Large intestine (tissue), 3 donors: ENCODE measurements at regions not wholly inside any gene's neighbourhood (a gene's known extent, or its start where the extent isn't known, plus 50 kb on each side); places are given as distances from the start of the nearest gene placed in this dataset.

Experiments
- DNase-seq, 2 donors: peaks; one replicate each; pipeline versions ENCODE4 v3.0.0 to v3.0.0-alpha.2; 2013
- H3K27ac ChIP-seq: one replicate; pipeline ENCODE4 v1.5.1; 2013; ENCODE audit warnings: low read length
- H3K27me3 ChIP-seq: 2 replicates; pipeline ENCODE4 v1.6.1; 2013; ENCODE audit warnings: low read length; ENCODE audit not compliant: control insufficient read depth, insufficient read depth
- H3K36me3 ChIP-seq: 2 replicates; pipeline ENCODE4 v1.6.1; 2013; ENCODE audit warnings: low read length; ENCODE audit not compliant: control insufficient read depth, insufficient read depth
- H3K4me1 ChIP-seq: one replicate; pipeline ENCODE4 v1.6.1; 2013; ENCODE audit warnings: low read length; ENCODE audit not compliant: control insufficient read depth, insufficient read depth
- H3K4me3 ChIP-seq: one replicate; pipeline ENCODE4 v1.5.1; 2013; ENCODE audit warnings: low read length
- H3K9me3 ChIP-seq: one replicate; pipeline ENCODE4 v1.6.1; 2013; ENCODE audit warnings: mild to moderate bottlenecking, low read depth, low read length, moderate library complexity; ENCODE audit not compliant: control insufficient read depth
- WGBS: methylation state at CpG from one replicate; pipeline ENCODE4 v1.1.5; 2013; ENCODE audit warnings: low lambda C conversion rate; ENCODE audit not compliant: insufficient coverage; 5-methylcytosine and 5-hydroxymethylcytosine counted together

DNA sequence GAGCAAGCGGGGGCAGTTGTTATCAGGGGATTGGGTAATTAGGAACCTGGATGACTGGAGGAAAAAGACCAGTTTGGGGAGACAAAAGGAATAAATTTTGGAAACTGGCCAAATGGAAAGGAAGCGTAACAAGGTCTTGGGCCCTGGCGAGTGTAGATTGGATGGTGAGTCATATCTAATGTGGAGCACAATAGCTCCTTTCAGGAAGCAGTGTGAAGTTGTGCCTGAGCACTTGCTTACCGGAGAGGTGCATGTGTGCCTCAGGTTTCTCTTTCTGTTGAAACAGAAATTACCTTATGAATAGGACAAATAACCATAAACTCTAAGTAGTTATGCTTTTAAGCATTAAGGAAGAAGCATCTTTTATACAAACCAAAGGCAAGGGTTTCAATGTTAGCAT is 176.4 kb downstream of the KIF4B start:
- Histone ChIP-seq H3K4me1 (no peaks in the 10 kb centered on the region), H3K27ac (no peak overlapping the region), H3K9me3 (no peaks in the 10 kb centered on the region), H3K27me3 (no peaks in the 10 kb centered on the region), H3K4me3 (no peak overlapping the region), H3K36me3 (no peaks in the 10 kb centered on the region)
- 100% methylated on average over 3 of the region's 4 CpGs for WGBS
- no peak for DNase-seq

GRCh38 chr5:155193029-155193428 is 179.5 kb downstream of the KIF4B start:
- DNase-seq, result no peak
- no CpG with 5 or more reads among the region's 3 CpGs for WGBS
- Histone ChIP-seq H3K4me3 (no peak overlapping the region), H3K36me3 (no peaks in the 10 kb centered on the region), H3K27me3 (no peaks in the 10 kb centered on the region), H3K27ac (no peak overlapping the region), H3K9me3 (no peaks in the 10 kb centered on the region), H3K4me1 (no peaks in the 10 kb centered on the region)

GRCh38 chr5:155193483-155194107 is 180.0 kb downstream of the KIF4B start:
- Histone ChIP-seq H3K9me3 (no peaks in the 10 kb centered on the region), H3K27ac (no peak overlapping the region), H3K36me3 (no peaks in the 10 kb centered on the region), H3K4me1 (no peaks in the 10 kb centered on the region), H3K27me3 (no peaks in the 10 kb centered on the region), H3K4me3 (no peak overlapping the region)
- DNase-seq, result no peak
- 62% methylated on average over 2 of the region's 7 CpGs for whole genome bisulfite sequencing

DNA sequence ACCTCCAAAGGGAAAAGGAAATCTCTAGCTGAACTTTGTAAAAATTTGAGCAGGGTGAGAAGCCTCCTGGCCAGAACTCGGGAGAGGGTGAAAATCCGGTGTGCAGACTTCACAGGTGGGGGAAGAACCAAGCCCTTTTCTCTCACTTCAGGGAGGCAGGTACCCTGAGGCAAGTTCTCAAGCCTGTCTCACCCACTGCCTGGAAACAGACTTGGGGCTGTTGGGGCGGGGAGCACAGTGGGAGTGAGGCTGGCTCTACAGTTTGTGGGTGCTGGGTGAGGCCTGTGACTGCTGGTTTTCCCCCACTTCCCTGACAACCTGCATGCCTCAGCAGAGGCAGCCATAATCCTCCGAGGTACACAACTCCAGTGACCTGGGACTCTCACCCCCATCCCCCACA is 187.1 kb downstream of the KIF4B start:
- H3K27me3 ChIP-seq, result no peaks in the 10 kb centered on the region
- no peaks in the 10 kb centered on the region for H3K9me3 ChIP-seq
- no peak overlapping the region for H3K4me3 ChIP-seq
- H3K27ac ChIP-seq, result no peak overlapping the region
- no CpG with 5 or more reads among the region's 4 CpGs for WGBS
- H3K36me3 ChIP-seq, result no peaks in the 10 kb centered on the region
- H3K4me1 ChIP-seq, result no peaks in the 10 kb centered on the region
- no peak for DNase-seq

- DNase-seq, result no peak
- Histone ChIP-seq H3K27ac (no peak overlapping the region), H3K36me3 (no peaks in the 10 kb centered on the region), H3K4me3 (no peak overlapping the region), H3K9me3 (no peaks in the 10 kb centered on the region), H3K27me3 (no peaks in the 10 kb centered on the region), H3K4me1 (no peaks in the 10 kb centered on the region)
- no CpG with 5 or more reads among the region's 1 CpG for WGBS
Measured at GRCh38 chr5:155211764-155212163, 198.2 kb downstream of the KIF4B start.

- Histone ChIP-seq H3K4me3 (no peak overlapping the region), H3K27ac (no peak overlapping the region), H3K27me3 (no peaks in the 10 kb centered on the region), H3K4me1 (no peaks in the 10 kb centered on the region), H3K36me3 (no peaks in the 10 kb centered on the region), H3K9me3 (no peaks in the 10 kb centered on the region)
- WGBS, result 80% methylated on average over 1 of the region's 6 CpGs
- DNase-seq, result no peak
Measured at GRCh38 chr5:155222393-155222792, 208.8 kb downstream of the KIF4B start.

GRCh38 chr5:155229135-155229534 is 215.6 kb downstream of the KIF4B start:
- Histone ChIP-seq H3K4me3 (no peak overlapping the region), H3K9me3 (no peaks in the 10 kb centered on the region), H3K27ac (no peak overlapping the region), H3K4me1 (no peaks in the 10 kb centered on the region), H3K27me3 (no peaks in the 10 kb centered on the region), H3K36me3 (no peaks in the 10 kb centered on the region)
- 75% methylated on average over 2 of the region's 5 CpGs for WGBS
- DNase-seq, result no peak

- no peak for DNase-seq
- no peaks in the 10 kb centered on the region for H3K9me3 ChIP-seq
- H3K36me3 ChIP-seq, result no peaks in the 10 kb centered on the region
- H3K4me1 ChIP-seq, result no peaks in the 10 kb centered on the region
- 100% methylated on average over 1 of the region's 2 CpGs for WGBS
- H3K27me3 ChIP-seq, result no peaks in the 10 kb centered on the region
- H3K27ac ChIP-seq, result no peak overlapping the region
- no peak overlapping the region for H3K4me3 ChIP-seq
Measured at GRCh38 chr5:155239803-155240202, 226.2 kb downstream of the KIF4B start.

- Histone ChIP-seq H3K27ac (no peak overlapping the region), H3K4me3 (no peak overlapping the region), H3K27me3 (no peaks in the 10 kb centered on the region), H3K9me3 (no peaks in the 10 kb centered on the region), H3K4me1 (no peaks in the 10 kb centered on the region), H3K36me3 (no peaks in the 10 kb centered on the region)
- WGBS, result 100% methylated on average over 1 of the region's 5 CpGs
- DNase-seq, result no peak
Measured at GRCh38 chr5:155250596-155250995, 237.0 kb downstream of the KIF4B start.

DNA sequence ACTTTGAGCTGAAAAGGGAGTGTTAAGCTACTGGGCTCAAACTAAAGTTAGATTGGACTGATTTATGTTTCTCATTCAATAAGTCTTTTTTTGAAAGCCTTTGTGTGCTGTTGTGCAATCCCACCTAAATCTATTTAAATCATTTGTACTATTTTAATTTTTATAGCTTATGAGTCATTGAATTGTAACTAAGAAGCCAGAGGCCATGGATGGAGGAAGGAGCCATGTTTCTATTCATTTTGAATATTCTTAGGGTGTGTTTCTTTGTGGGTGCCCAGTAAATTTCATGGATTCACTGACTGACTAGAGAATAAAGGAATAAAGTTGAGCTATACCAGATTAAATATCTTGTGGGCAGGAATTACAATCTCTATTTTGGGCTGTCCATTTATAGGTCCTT is 238.5 kb downstream of the KIF4B start:
- Histone ChIP-seq H3K36me3 (no peaks in the 10 kb centered on the region), H3K27ac (no peak overlapping the region), H3K4me1 (no peaks in the 10 kb centered on the region), H3K27me3 (no peaks in the 10 kb centered on the region), H3K9me3 (no peaks in the 10 kb centered on the region), H3K4me3 (no peak overlapping the region)
- DNase-seq, result no peak

- H3K4me1 ChIP-seq, result no peaks in the 10 kb centered on the region
- no peak overlapping the region for H3K4me3 ChIP-seq
- DNase-seq, result no peak
- H3K36me3 ChIP-seq, result no peaks in the 10 kb centered on the region
- no peaks in the 10 kb centered on the region for H3K27me3 ChIP-seq
- no peak overlapping the region for H3K27ac ChIP-seq
- 100% methylated on average over 1 of the region's 3 CpGs for WGBS
- no peaks in the 10 kb centered on the region for H3K9me3 ChIP-seq
Measured at GRCh38 chr5:155252717-155253116, 239.2 kb downstream of the KIF4B start.
